T-cell (primary cell): ENCODE measurements at regions not wholly inside any gene's neighbourhood (a gene's known extent, or its start where the extent isn't known, plus 50 kb on each side); places are given as distances from the start of the nearest gene placed in this dataset.
"Not testable (repeated sequence)": the region's sequence is repeated elsewhere in the genome, so short reads cannot be mapped to it uniquely, and the experiment has no call there.

Experiments
- ATAC-seq, 4 experiments: fragments of 200-7000 bp in 3 of 4; fragments of 150-1000 bp in 1 of 4; cut with Tn5 transposase; replicated peaks in 1 of 4; 1 replicate in 3 of 4; 2 replicates in 1 of 4; pipeline ENCODE4 v1.10.0; 2021; ENCODE audit warnings: moderate library complexity in 3 of 4, mild to moderate bottlenecking in 2 of 4, moderate number of reproducible peaks in 1 of 4
- CTCF ChIA-PET, 2 donors: fragments of 300-600 bp; sonication (Branson Sonifier 250); formaldehyde crosslinking; loops; one replicate each; lab custom pipeline; 2022; ENCODE audit warnings: antibody characterized with exemption in 2 of 2; lab: Charles Lee
- POLR2A ChIA-PET, 2 donors: fragments of 300-600 bp; sonication (Branson Sonifier 250); formaldehyde crosslinking; loops; one replicate each; lab custom pipeline; 2022; ENCODE audit warnings: antibody characterized with exemption in 2 of 2; lab: Charles Lee
- DNase-seq, 35 experiments: peaks; one replicate each; pipeline versions ENCODE4 v3.0.0 to v3.0.0-alpha.2; 2013 to 2023
- H3K27ac ChIP-seq: one replicate; pipeline ENCODE4 v1.5.1; 2013; ENCODE audit warnings: low read length
- H3K27me3 ChIP-seq, 2 experiments: replicated peaks in 1 of 2; 1 replicate in 1 of 2; 2 replicates in 1 of 2; pipeline versions ENCODE4 v1.6.1 to v1.7.0; 2013; ENCODE audit warnings: low read length in 1 of 2, mixed read lengths in 1 of 2; ENCODE audit not compliant: control insufficient read depth in 2 of 2, insufficient read depth in 2 of 2; ENCODE audit errors: extremely low read depth in 1 of 2
- H3K36me3 ChIP-seq, 2 donors: 1 replicate in 1 of 2; 2 replicates in 1 of 2; pipeline versions ENCODE4 v1.6.1 to v1.7.0; 2013; ENCODE audit warnings: low read length in 1 of 2; ENCODE audit not compliant: control insufficient read depth in 2 of 2, insufficient read depth in 1 of 2; ENCODE audit errors: extremely low read depth in 1 of 2
- H3K4me1 ChIP-seq, 2 experiments: 1 replicate in 1 of 2; 2 replicates in 1 of 2; pipeline versions ENCODE4 v1.6.1 to v1.7.0; 2013; ENCODE audit warnings: low read length in 2 of 2, mixed read lengths in 1 of 2; ENCODE audit not compliant: insufficient read depth in 2 of 2, control insufficient read depth in 1 of 2; ENCODE audit errors: extremely low read depth in 1 of 2
- H3K4me3 ChIP-seq, 2 donors: 1 replicate in 1 of 2; 2 replicates in 1 of 2; pipeline versions ENCODE4 v1.5.1 to v1.7.0; 2013; ENCODE audit warnings: mild to moderate bottlenecking in 2 of 2, low read length in 1 of 2, moderate library complexity in 1 of 2; ENCODE audit not compliant: control insufficient read depth in 1 of 2; ENCODE audit errors: extremely low read depth in 1 of 2
- H3K9me3 ChIP-seq: 2 replicates; pipeline ENCODE4 v1.7.0; 2013
- H3K27ac Mint-ChIP-seq, 2 donors: one replicate each; pipeline ENCODE4 v1.8.0; 2020 to 2021; ENCODE audit warnings: mild to moderate bottlenecking in 2 of 2, mixed read lengths in 2 of 2
- H3K27me3 Mint-ChIP-seq, 2 donors: one replicate each; pipeline ENCODE4 v1.8.0; 2021 to 2022; ENCODE audit warnings: mixed read lengths in 2 of 2
- H3K36me3 Mint-ChIP-seq: one replicate; pipeline ENCODE4 v1.8.0; 2021; ENCODE audit warnings: mixed read lengths
- H3K4me1 Mint-ChIP-seq, 3 donors: one replicate each; pipeline ENCODE4 v1.8.0; 2020 to 2022; ENCODE audit warnings: mixed read lengths in 3 of 3, mild to moderate bottlenecking in 1 of 3
- H3K4me3 Mint-ChIP-seq, 3 donors: one replicate each; pipeline ENCODE4 v1.8.0; 2020 to 2022; ENCODE audit warnings: mild to moderate bottlenecking in 3 of 3, mixed read lengths in 3 of 3, moderate library complexity in 3 of 3
- H3K9me3 Mint-ChIP-seq, 3 donors: one replicate each; pipeline ENCODE4 v1.8.0; 2020 to 2022; ENCODE audit warnings: mixed read lengths in 3 of 3
- WGBS: methylation state at CpG from one replicate; pipeline ENCODE4 v1.1.5; 2013; ENCODE audit warnings: missing lambda C conversion rate; ENCODE audit not compliant: insufficient coverage; 5-methylcytosine and 5-hydroxymethylcytosine counted together

- H3K4me1 ChIP-seq, H3K4me3 Mint-ChIP-seq, H3K4me3 ChIP-seq, H3K9me3 ChIP-seq, CTCF ChIA-PET, DNase-seq, H3K9me3 Mint-ChIP-seq, H3K27ac ChIP-seq, H3K27ac Mint-ChIP-seq, H3K36me3 ChIP-seq, H3K27me3 Mint-ChIP-seq, H3K36me3 Mint-ChIP-seq, ATAC-seq, H3K27me3 ChIP-seq, POLR2A ChIA-PET: not testable (repeated sequence)
- H3K4me1 Mint-ChIP-seq = peaks cover 6 to 13% (median 6%) of the 10 kb centered on the region in 3 donors
- 91% methylated on average over 6 of the region's 7 CpGs for WGBS
Observed at GRCh38 chr3:27599741-27600140, 115.6 kb upstream of the SLC4A7 start.

- H3K9me3 ChIP-seq = no peaks in the 10 kb centered on the region
- H3K4me1 ChIP-seq = peaks cover 0 to 7% of the 10 kb centered on the region in 2 experiments
- Mint-ChIP-seq H3K9me3 (no peaks in the 10 kb centered on the region), H3K27ac (no peak overlapping the region), H3K27me3 (no peaks in the 10 kb centered on the region), H3K36me3 (no peaks in the 10 kb centered on the region), H3K4me3 (no peak overlapping the region), H3K4me1 (peaks cover 9 to 15% (median 13%) of the 10 kb centered on the region in 3 donors)
- no peaks in the 10 kb centered on the region for H3K27me3 ChIP-seq
- ATAC-seq (no peak), DNase-seq (no peak)
- H3K36me3 ChIP-seq = no peaks in the 10 kb centered on the region
- POLR2A ChIA-PET = no interaction called here
- CTCF ChIA-PET = no interaction called here
- no peak overlapping the region for H3K27ac ChIP-seq
- whole genome bisulfite sequencing = no CpG with 5 or more reads among the region's 1 CpG
- no peak overlapping the region for H3K4me3 ChIP-seq
Observed at GRCh38 chr3:27596921-27597320, 112.7 kb upstream of the SLC4A7 start.

- peaks cover 15 to 20% (median 18%) of the 10 kb centered on the region in 3 donors for H3K4me1 Mint-ChIP-seq
- ChIA-PET CTCF (interaction anchor here in 1 of 2 donors (1.0 kb wide), 1 partner anchor 62 kb away, joined by 3 read pairs; no protein-coding TSS in a partner anchor), POLR2A (no interaction called here)
- Histone ChIP-seq H3K27me3 (no peaks in the 10 kb centered on the region), H3K4me1 (peaks cover 4 to 12% of the 10 kb centered on the region in 2 experiments), H3K9me3 (no peaks in the 10 kb centered on the region), H3K4me3 (no peak overlapping the region), H3K27ac (no peak overlapping the region), H3K36me3 (no peaks in the 10 kb centered on the region)
- H3K4me3 Mint-ChIP-seq = no peak overlapping the region
- no peaks in the 10 kb centered on the region for H3K36me3 Mint-ChIP-seq
- DNase-seq = peak in 1 of 35 experiments; percentile 21
- 0% methylated on average over 2 of the region's 3 CpGs for WGBS
- ATAC-seq = no peak
- H3K27me3 Mint-ChIP-seq = no peaks in the 10 kb centered on the region
- peak overlapping the region in 1 of 2 donors; percentile 25 for H3K27ac Mint-ChIP-seq
- H3K9me3 Mint-ChIP-seq = peaks cover 0 to 5% (median 0%) of the 10 kb centered on the region in 3 donors
Observed at GRCh38 chr3:27596334-27596841, 112.2 kb upstream of the SLC4A7 start.

- DNase-seq (no peak), ATAC-seq (no peak)
- Histone ChIP-seq H3K27me3 (no peaks in the 10 kb centered on the region), H3K36me3 (no peaks in the 10 kb centered on the region), H3K4me3 (no peak overlapping the region), H3K9me3 (no peaks in the 10 kb centered on the region), H3K4me1 (peaks cover 19 to 22% of the 10 kb centered on the region in 2 experiments), H3K27ac (no peak overlapping the region)
- ChIA-PET POLR2A (no interaction called here), CTCF (interaction anchor here in 1 of 2 donors (0.6 kb wide), 2 partner anchors 14 to 86 kb away, joined by 3 to 4 read pairs; no protein-coding TSS in a partner anchor)
- Mint-ChIP-seq H3K27me3 (no peaks in the 10 kb centered on the region), H3K9me3 (peaks cover 0 to 5% (median 0%) of the 10 kb centered on the region in 3 donors), H3K4me1 (peaks cover 34 to 38% (median 36%) of the 10 kb centered on the region in 3 donors), H3K4me3 (no peak overlapping the region), H3K36me3 (no peaks in the 10 kb centered on the region), H3K27ac (peak overlapping the region in 1 of 2 donors; percentile 16)
- no CpG with 5 or more reads among the region's 1 CpG for WGBS
Observed at GRCh38 chr3:27594096-27594690, 110.0 kb upstream of the SLC4A7 start.

GRCh38 chr3:27593173-27593572, 109.0 kb upstream of the SLC4A7 start:
- H3K27me3 ChIP-seq = no peaks in the 10 kb centered on the region
- WGBS = no CpG with 5 or more reads among the region's 2 CpGs
- POLR2A ChIA-PET = interaction anchor here in 1 of 2 donors (0.7 kb wide), 1 partner anchor 178 kb away, joined by 7 read pairs; no protein-coding TSS in a partner anchor

GRCh38 chr3:27591312-27592210, 107.4 kb upstream of the SLC4A7 start:
- Mint-ChIP-seq H3K36me3 (no peaks in the 10 kb centered on the region), H3K4me1 (peaks cover 33 to 36% (median 34%) of the 10 kb centered on the region in 3 donors), H3K4me3 (peak overlapping the region in 1 of 3 donors; percentile 52), H3K27ac (peak overlapping the region; percentile 77 to 91), H3K27me3 (no peaks in the 10 kb centered on the region), H3K9me3 (peaks cover 0 to 5% (median 0%) of the 10 kb centered on the region in 3 donors)
- WGBS = 56% methylated on average over 1 of the region's 7 CpGs
- ChIA-PET CTCF (no interaction called here), POLR2A (no interaction called here)
- Histone ChIP-seq H3K36me3 (no peaks in the 10 kb centered on the region), H3K4me3 (no peak overlapping the region), H3K27ac (peak overlapping the region; percentile 41), H3K27me3 (no peaks in the 10 kb centered on the region), H3K4me1 (peaks cover 19 to 22% of the 10 kb centered on the region in 2 experiments), H3K9me3 (no peaks in the 10 kb centered on the region)
- ATAC-seq = peak in 3 of 4 experiments; percentile 37 to 68 (median 58)
- DNase-seq = peak in 4 of 35 experiments; percentile 1 to 31 (median 5)

More at GRCh38 chr3:27593173-27593572, 109.0 kb upstream of the SLC4A7 start:
- H3K27ac ChIP-seq = no peak overlapping the region
- CTCF ChIA-PET = no interaction called here
- H3K4me1 ChIP-seq = peaks cover 19 to 22% of the 10 kb centered on the region in 2 experiments
- Mint-ChIP-seq H3K36me3 (no peaks in the 10 kb centered on the region), H3K4me3 (no peak overlapping the region), H3K9me3 (peaks cover 0 to 5% (median 0%) of the 10 kb centered on the region in 3 donors), H3K27me3 (no peaks in the 10 kb centered on the region), H3K4me1 (peaks cover 34 to 38% (median 36%) of the 10 kb centered on the region in 3 donors), H3K27ac (no peak overlapping the region)
- H3K9me3 ChIP-seq = no peaks in the 10 kb centered on the region
- DNase-seq = no peak
- H3K4me3 ChIP-seq = no peak overlapping the region
- ATAC-seq = no peak
- no peaks in the 10 kb centered on the region for H3K36me3 ChIP-seq
